EL (cell line): ENCODE measurements at regions not wholly inside any gene's neighbourhood (a gene's known extent, or its start where the extent isn't known, plus 50 kb on each side); places are given as distances from the start of the nearest gene placed in this dataset.

Experiments
- DNase-seq: peaks from one replicate; pipeline ENCODE4 v3.0.0-alpha.2; 2016

DNA sequence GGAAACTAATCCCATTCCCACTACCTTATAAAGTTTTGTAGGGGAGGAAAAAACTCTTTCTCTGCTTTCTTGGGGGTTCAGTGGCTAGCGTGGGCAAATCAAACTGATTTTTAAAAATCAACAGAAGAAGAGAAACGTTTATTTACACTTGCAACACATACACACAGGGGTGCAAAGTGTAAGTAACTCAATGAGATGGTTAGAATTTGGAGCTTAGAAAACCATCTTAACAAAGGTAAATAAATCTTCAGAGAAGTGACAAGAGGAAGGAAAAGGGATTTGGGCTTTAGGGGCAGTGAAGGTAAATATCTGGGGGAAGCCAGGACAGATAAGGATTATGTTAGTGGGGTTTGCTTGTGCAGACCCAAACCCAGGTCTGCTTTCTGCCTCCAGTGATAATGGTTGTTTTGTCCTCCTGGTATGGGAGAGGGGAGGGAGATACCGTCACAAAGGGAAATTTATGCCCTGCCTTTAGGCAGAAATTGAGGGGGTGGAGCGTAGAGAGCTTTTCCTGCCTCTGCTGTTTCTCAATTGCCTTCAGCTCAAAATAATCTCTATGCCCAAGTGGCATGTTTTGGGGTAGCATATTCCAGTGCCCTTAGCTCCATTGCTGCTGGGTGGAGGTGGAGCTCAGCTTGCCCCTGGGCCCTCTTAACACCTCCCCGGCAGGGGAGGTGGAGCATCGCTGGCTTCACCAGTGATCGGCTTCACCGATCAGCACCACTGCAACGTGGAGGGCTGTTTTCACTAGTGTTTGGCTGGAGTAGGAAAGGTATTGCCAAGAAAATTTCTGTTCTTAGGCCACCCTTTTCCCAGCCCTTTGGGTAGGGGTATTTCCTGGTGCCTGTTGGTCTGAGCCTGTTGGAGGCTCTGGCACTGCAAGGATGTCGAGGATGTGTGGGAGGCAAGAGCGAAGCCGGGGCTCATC, 92.2 kb downstream of the TEX51 start:
- DNase-seq = no peak

DNA sequence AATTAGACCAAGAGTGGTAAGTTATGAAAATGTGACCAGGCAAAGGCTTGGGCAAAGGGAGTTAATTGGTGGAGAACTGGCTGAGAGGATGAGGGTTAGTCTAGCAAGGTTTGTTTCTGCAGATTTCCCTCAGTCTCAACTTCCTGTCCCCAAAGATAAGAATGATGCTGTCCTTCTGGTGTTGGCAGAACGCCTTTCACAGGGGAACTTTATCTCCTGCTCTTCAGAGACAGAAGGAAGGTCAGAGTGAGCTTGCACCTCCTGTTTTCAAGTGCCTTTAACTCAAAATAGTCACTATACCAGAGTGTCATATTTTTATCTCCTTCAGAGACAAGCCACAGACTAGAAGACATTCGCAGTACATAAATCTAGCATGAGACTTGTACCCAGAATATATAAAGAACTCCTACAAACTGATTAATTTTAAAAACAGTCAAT, 95.7 kb downstream of the TEX51 start:
- no peak for DNase-seq

DNA sequence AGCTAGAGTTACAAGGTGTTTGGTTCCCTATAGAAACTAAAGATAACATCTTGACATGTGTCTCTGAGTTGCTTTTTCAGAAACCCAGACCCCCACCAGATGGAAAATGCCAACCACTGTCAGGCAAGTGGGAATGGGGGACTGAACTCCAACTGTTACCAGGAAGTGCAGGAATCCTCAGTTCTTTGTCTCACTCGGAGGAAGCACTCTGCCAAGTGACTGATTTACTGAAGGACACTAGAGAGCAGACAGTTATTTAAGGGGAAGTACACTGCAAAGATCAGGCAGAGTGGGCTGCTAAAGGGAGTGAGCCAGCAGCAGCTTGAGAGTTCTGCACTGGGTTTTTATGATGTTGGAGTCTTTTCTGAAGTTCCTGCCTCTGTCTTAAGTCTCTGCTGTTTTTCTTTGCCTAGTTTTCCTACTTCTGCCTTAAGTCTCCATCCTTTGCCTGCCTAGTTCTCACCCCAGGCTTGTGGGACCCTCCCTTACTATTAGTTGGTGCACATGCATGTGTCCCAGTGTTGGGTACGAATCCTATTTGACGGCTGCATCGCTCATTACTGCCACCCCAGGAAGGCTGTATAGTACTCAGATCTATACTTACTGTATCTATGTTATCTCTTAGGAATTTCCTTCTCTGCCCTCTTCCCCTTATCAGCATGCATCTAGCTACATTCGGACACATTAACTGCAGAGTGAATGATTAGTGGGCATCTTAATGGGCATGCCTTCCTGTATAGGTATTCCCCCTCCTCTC, 97.1 kb downstream of the TEX51 start:
- DNase-seq = no peak

DNA sequence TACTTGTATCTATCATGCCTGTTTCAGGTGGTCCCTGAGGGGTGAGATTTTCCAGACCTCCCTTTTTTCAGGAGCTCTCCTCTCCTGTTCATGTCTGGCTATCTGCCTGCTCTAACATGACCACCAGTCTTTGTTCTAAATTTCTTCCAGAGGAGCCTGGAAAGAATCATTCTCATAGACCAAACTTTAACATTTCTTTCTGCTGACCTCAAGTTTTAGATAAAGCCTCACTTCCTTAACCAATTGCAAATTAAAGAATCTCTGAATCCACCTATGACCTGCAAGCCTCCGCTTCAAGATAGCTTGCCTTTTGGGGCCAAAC, 97.6 kb downstream of the TEX51 start:
- DNase-seq = no peak
